ENCODE measurements at regions not wholly inside any gene's neighbourhood (a gene's known extent, or its start where the extent isn't known, plus 50 kb on each side); places are given as distances from the start of the nearest gene placed in this dataset.

- DNase-seq: no peak
Observed at GRCh38 chr9:113741886-113742854, 133.9 kb upstream of the ZNF618 start.

- DNase-seq: no peak
Observed at GRCh38 chr9:113742878-113743277, 133.2 kb upstream of the ZNF618 start.

GRCh38 chr9:113746486-113746885 lies 129.6 kb upstream of the ZNF618 start:
- no peak for DNase-seq

- DNase-seq: no peak
Observed at GRCh38 chr9:113748135-113748534, 128.0 kb upstream of the ZNF618 start.

GRCh38 chr9:113753398-113754119 lies 122.5 kb upstream of the ZNF618 start:
- DNase-seq: no peak

GRCh38 chr9:113754739-113755138 lies 121.4 kb upstream of the ZNF618 start:
- DNase-seq: no peak

GRCh38 chr9:113755433-113755832 lies 120.7 kb upstream of the ZNF618 start:
- DNase-seq: no peak

GRCh38 chr9:113756476-113757192 lies 119.5 kb upstream of the ZNF618 start:
- no peak for DNase-seq

GRCh38 chr9:113763429-113763828 lies 112.7 kb upstream of the ZNF618 start:
- DNase-seq: no peak

- DNase-seq: no peak
Observed at GRCh38 chr9:113764572-113764971, 111.5 kb upstream of the ZNF618 start.

GRCh38 chr9:113769412-113769811 lies 106.7 kb upstream of the ZNF618 start:
- DNase-seq: no peak

GRCh38 chr9:113770396-113770795 lies 105.7 kb upstream of the ZNF618 start:
- DNase-seq: no peak

GRCh38 chr9:113771199-113771598 lies 104.9 kb upstream of the ZNF618 start:
- DNase-seq: no peak

- no peak for DNase-seq
Observed at GRCh38 chr9:113772121-113772810, 103.8 kb upstream of the ZNF618 start.

- DNase-seq: no peak
Observed at GRCh38 chr9:113774963-113775362, 101.1 kb upstream of the ZNF618 start.

GRCh38 chr9:113775749-113776148 lies 100.4 kb upstream of the ZNF618 start:
- DNase-seq: no peak

- no peak for DNase-seq
Observed at GRCh38 chr9:113776194-113776593, 99.9 kb upstream of the ZNF618 start.

GRCh38 chr9:113781381-113781780 lies 94.7 kb upstream of the ZNF618 start:
- DNase-seq: no peak

GRCh38 chr9:113781896-113782295 lies 94.2 kb upstream of the ZNF618 start:
- no peak for DNase-seq

GRCh38 chr9:113783475-113783874 lies 92.6 kb upstream of the ZNF618 start:
- DNase-seq: no peak

- DNase-seq: no peak
Observed at GRCh38 chr9:113785334-113785733, 90.8 kb upstream of the ZNF618 start.

- no peak for DNase-seq
Observed at GRCh38 chr9:113786071-113786470, 90.0 kb upstream of the ZNF618 start.

GRCh38 chr9:113787871-113788270 lies 88.2 kb upstream of the ZNF618 start:
- no peak for DNase-seq

Data from RPMI8226 (cell line).